WTC11 (cell line): ENCODE measurements at regions not wholly inside any gene's neighbourhood (a gene's known extent, or its start where the extent isn't known, plus 50 kb on each side); places are given as distances from the start of the nearest gene placed in this dataset.

Experiments
- ATAC-seq: fragments of 200-7000 bp; cut with Tn5 transposase; 2 replicates; pipeline ENCODE4 v1.10.0; 2021; ENCODE audit warnings: mild to moderate bottlenecking, moderate library complexity
- CTCF ChIA-PET: fragments of 300-600 bp; sonication (Branson Sonifier 250); formaldehyde crosslinking; loops from one replicate; lab custom pipeline; 2021; ENCODE audit warnings: antibody characterized with exemption; lab: Charles Lee
- POLR2A ChIA-PET: fragments of 350-600 bp; sonication (Branson Sonifier 250); formaldehyde crosslinking; loops from one replicate; lab custom pipeline; 2021; ENCODE audit warnings: antibody characterized with exemption; lab: Charles Lee
- DNase-seq: peaks from one replicate; pipeline ENCODE4 v3.0.0; 2021; ENCODE audit warnings: low spot score
- H3K27ac Mint-ChIP-seq: 2 replicates; pipeline ENCODE4 v1.8.0; 2021; ENCODE audit warnings: mixed read lengths
- H3K27me3 Mint-ChIP-seq: 2 replicates; pipeline ENCODE4 v1.8.0; 2021; ENCODE audit warnings: low read depth, mild to moderate bottlenecking, moderate library complexity, mixed read lengths
- H3K36me3 Mint-ChIP-seq: 2 replicates; pipeline ENCODE4 v1.8.0; 2021; ENCODE audit warnings: mixed read lengths
- H3K4me1 Mint-ChIP-seq: 2 replicates; pipeline ENCODE4 v1.8.0; 2022; ENCODE audit warnings: mixed read lengths
- H3K4me3 Mint-ChIP-seq: 2 replicates; pipeline ENCODE4 v1.8.0; 2021; ENCODE audit warnings: mild to moderate bottlenecking, moderate library complexity, mixed read lengths
- H3K9me3 Mint-ChIP-seq: 2 replicates; pipeline ENCODE4 v1.8.0; 2021; ENCODE audit warnings: mixed read lengths
- AFF4 ChIP-seq: sonication (generic); formaldehyde crosslinking; IDR thresholded peaks from 2 replicates; pipeline ENCODE4 v1.8.1; 2023; ENCODE audit warnings: mild to moderate bottlenecking, missing genetic modification reagents, borderline replicate concordance
- AR ChIP-seq: fragments of 250-450 bp; sonication (Bioruptor Pico); IDR thresholded peaks from 2 replicates; pipeline ENCODE4 v1.9.0; 2021; ENCODE audit warnings: mild to moderate bottlenecking
- ATF3 ChIP-seq: sonication (generic); formaldehyde crosslinking; conservative IDR thresholded peaks from 2 replicates; pipeline ENCODE4 v1.8.1; 2022; ENCODE audit warnings: mild to moderate bottlenecking, missing genetic modification reagents
- CREM ChIP-seq: sonication (generic); formaldehyde crosslinking; IDR thresholded peaks from 2 replicates; pipeline ENCODE4 v1.8.1; 2022; ENCODE audit warnings: mild to moderate bottlenecking, missing genetic modification reagents, moderate library complexity
- ETV6 ChIP-seq: sonication (generic); formaldehyde crosslinking; IDR thresholded peaks from 2 replicates; pipeline ENCODE4 v1.8.1; 2022; ENCODE audit warnings: mild to moderate bottlenecking, missing genetic modification reagents
- IRF1 ChIP-seq: sonication (generic); formaldehyde crosslinking; IDR thresholded peaks from 2 replicates; pipeline ENCODE4 v1.8.0; 2023; ENCODE audit warnings: missing genetic modification reagents
- MYBL2 ChIP-seq: sonication (generic); formaldehyde crosslinking; IDR thresholded peaks from 2 replicates; pipeline ENCODE4 v1.8.1; 2023; ENCODE audit warnings: mild to moderate bottlenecking, moderate library complexity, missing genetic modification reagents
- PRDM15 ChIP-seq: sonication (generic); formaldehyde crosslinking; IDR thresholded peaks from 2 replicates; pipeline ENCODE4 v1.8.0; 2022; ENCODE audit warnings: missing genetic modification reagents
- TEAD1 ChIP-seq: sonication (generic); formaldehyde crosslinking; IDR thresholded peaks from 2 replicates; pipeline ENCODE4 v1.8.0; 2022; ENCODE audit warnings: mild to moderate bottlenecking, missing genetic modification reagents
- TP53 ChIP-seq: sonication (generic); formaldehyde crosslinking; IDR thresholded peaks from 2 replicates; pipeline ENCODE4 v1.8.1; 2023; ENCODE audit warnings: mild to moderate bottlenecking, missing genetic modification reagents
- USF1 ChIP-seq: sonication (generic); formaldehyde crosslinking; IDR thresholded peaks from 2 replicates; pipeline ENCODE4 v1.8.0; 2022; ENCODE audit warnings: mild to moderate bottlenecking, missing genetic modification reagents
- ZMAT4 ChIP-seq: fragments of 250-450 bp; sonication (Bioruptor Pico); IDR thresholded peaks from 2 replicates; pipeline ENCODE4 v1.9.0; 2021; ENCODE audit warnings: mild to moderate bottlenecking
- ZNF232 ChIP-seq: sonication (generic); formaldehyde crosslinking; IDR thresholded peaks from 2 replicates; pipeline ENCODE4 v1.8.0; 2022; ENCODE audit warnings: mild to moderate bottlenecking, missing genetic modification reagents
- ZNF512 ChIP-seq: sonication (generic); formaldehyde crosslinking; IDR thresholded peaks from 2 replicates; pipeline ENCODE4 v1.8.1; 2022; ENCODE audit warnings: missing genetic modification reagents, borderline replicate concordance

- TF ChIP-seq AR (CRISPR knock-in tag) (no peak), AFF4 (CRISPR knock-in tag) (no peak), ZMAT4 (no peak), CREM (CRISPR knock-in tag) (no peak), TEAD1 (CRISPR knock-in tag) (no peak), ETV6 (no peak), MYBL2 (CRISPR knock-in tag) (no peak)
Measured at GRCh38 chr16:51407199-51407598, 256.1 kb upstream of the SALL1 start (continued).

- peaks cover 32% of the 10 kb centered on the region for H3K9me3 Mint-ChIP-seq
- DNase-seq, result no peak
- ChIA-PET CTCF (no interaction called here), POLR2A (interaction anchor here (0.5 kb wide), 1 partner anchor 51 kb away, joined by 5 read pairs; no protein-coding TSS in a partner anchor)
- H3K27me3 Mint-ChIP-seq, result peaks cover 3% of the 10 kb centered on the region
- no peak overlapping the region for H3K4me3 Mint-ChIP-seq
- H3K36me3 Mint-ChIP-seq, result peaks cover 22% of the 10 kb centered on the region
- H3K27ac Mint-ChIP-seq, result no peak overlapping the region
- no peak for ATAC-seq
- H3K4me1 Mint-ChIP-seq, result peaks cover 23% of the 10 kb centered on the region
- TF ChIP-seq ZNF512 (CRISPR knock-in tag) (no peak), TP53 (CRISPR knock-in tag) (no peak), PRDM15 (no peak), ATF3 (CRISPR knock-in tag) (no peak), USF1 (CRISPR knock-in tag) (no peak), ZNF232 (CRISPR knock-in tag) (no peak), IRF1 (CRISPR knock-in tag) (no peak)
- TF ChIP-seq, all 79 proteins: peak for 0
Measured at GRCh38 chr16:51405361-51405760, 254.3 kb upstream of the SALL1 start.
